Smooth muscle cell (in vitro differentiated cells): ENCODE measurements at regions not wholly inside any gene's neighbourhood (a gene's known extent, or its start where the extent isn't known, plus 50 kb on each side); places are given as distances from the start of the nearest gene placed in this dataset.

ENCODE experiments used
- DNase-seq: peaks from one replicate; lab custom pipeline; 2025; ENCODE audit not compliant: unreplicated experiment; lab: John Stamatoyannopoulos, UW
- H2AFZ ChIP-seq: fragments of 200-600 bp; sonication (generic); 2 replicates; pipeline ENCODE4 v1.6.0; 2016; ENCODE audit warnings: antibody characterized with exemption, low read depth, mild to moderate bottlenecking
- H3F3A ChIP-seq: fragments of 200-600 bp; sonication (generic); 2 replicates; pipeline ENCODE4 v1.6.0; 2017; ENCODE audit warnings: antibody characterized with exemption, low read depth
- H3K27ac ChIP-seq: fragments of 200-600 bp; sonication (generic); 2 replicates; pipeline ENCODE4 v1.5.1; 2016; ENCODE audit warnings: low read depth, mild to moderate bottlenecking
- H3K27me3 ChIP-seq: fragments of 200-600 bp; sonication (generic); 2 replicates; pipeline ENCODE4 v1.6.1; 2016; ENCODE audit warnings: low read depth, mild to moderate bottlenecking
- H3K36me3 ChIP-seq: fragments of 200-600 bp; sonication (generic); 2 replicates; pipeline ENCODE4 v1.5.1; 2016; ENCODE audit warnings: low read depth
- H3K4me1 ChIP-seq: fragments of 200-600 bp; sonication (generic); 2 replicates; pipeline ENCODE4 v1.5.1; 2016; ENCODE audit warnings: low read depth
- H3K4me2 ChIP-seq: fragments of 200-600 bp; sonication (generic); 2 replicates; pipeline ENCODE4 v1.6.0; 2016; ENCODE audit warnings: mild to moderate bottlenecking
- H3K4me3 ChIP-seq: fragments of 200-600 bp; sonication (generic); 2 replicates; pipeline ENCODE4 v1.5.1; 2016; ENCODE audit warnings: mild to moderate bottlenecking
- H3K79me2 ChIP-seq: fragments of 200-600 bp; sonication (generic); 2 replicates; pipeline ENCODE4 v1.6.0; 2016; ENCODE audit warnings: low read depth, mild to moderate bottlenecking
- H3K9ac ChIP-seq: fragments of 200-600 bp; sonication (generic); 2 replicates; pipeline ENCODE4 v1.6.0; 2016; ENCODE audit warnings: low read depth
- H3K9me3 ChIP-seq: fragments of 200-600 bp; sonication (generic); replicated peaks from 2 replicates; pipeline ENCODE4 v1.5.1; 2016; ENCODE audit warnings: low read depth
- H4K20me1 ChIP-seq: fragments of 200-600 bp; sonication (generic); 2 replicates; pipeline ENCODE4 v1.6.0; 2016; ENCODE audit warnings: low read depth
- WGBS: methylation state at CpG from one replicate; pipeline ENCODE4 v1.1.7; 2016; ENCODE audit warnings: low lambda C conversion rate; 5-methylcytosine and 5-hydroxymethylcytosine counted together
- TF ChIP-seq, protein P1 (sequence below): fragments of 200-600 bp; sonication (generic); IDR thresholded peaks from 2 replicates; pipeline ENCODE4 v1.5.1; 2017; ENCODE audit warnings: borderline replicate concordance, mild to moderate bottlenecking, antibody characterized with exemption; ENCODE audit not compliant: insufficient read depth, poor library complexity, severe bottlenecking

DNA sequence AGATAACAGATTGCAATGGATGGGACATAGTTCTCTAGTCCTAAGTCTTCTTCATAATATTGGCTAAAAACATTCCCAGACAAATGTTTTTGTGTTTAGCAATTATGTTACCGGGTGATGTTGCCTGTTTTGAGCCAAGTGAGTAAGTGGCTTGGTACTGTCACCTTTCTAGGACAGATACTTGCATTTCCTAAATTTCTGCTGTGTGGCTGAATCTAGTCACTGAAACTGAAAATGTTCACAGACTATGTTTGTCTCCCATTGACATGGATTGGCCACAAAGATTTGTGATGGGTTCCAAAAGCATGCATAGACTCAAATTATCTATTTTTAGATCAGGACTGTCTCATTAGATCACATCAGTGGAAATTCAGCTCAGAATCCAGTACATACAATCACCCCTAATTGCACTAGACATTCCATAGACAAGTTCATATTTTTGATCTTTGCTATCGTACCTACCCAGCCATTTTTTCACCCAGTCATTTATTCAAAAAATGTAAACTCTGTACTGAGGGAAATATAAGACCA, 1222.1 kb upstream of the AUTS2 start:
- Histone ChIP-seq H3F3A (no peaks in the 10 kb centered on the region), H4K20me1 (no peaks in the 10 kb centered on the region), H2AFZ (no peak overlapping the region), H3K4me2 (no peak overlapping the region), H3K27ac (no peak overlapping the region), H3K4me1 (no peaks in the 10 kb centered on the region), H3K9me3 (no peaks in the 10 kb centered on the region), H3K27me3 (no peaks in the 10 kb centered on the region), H3K36me3 (no peaks in the 10 kb centered on the region), H3K79me2 (no peaks in the 10 kb centered on the region), H3K9ac (no peak overlapping the region), H3K4me3 (no peak overlapping the region)
- 90% methylated on average over 2 of the region's 2 CpGs for WGBS
- DNase-seq, result no peak
- TF ChIP-seq, protein P1, sequence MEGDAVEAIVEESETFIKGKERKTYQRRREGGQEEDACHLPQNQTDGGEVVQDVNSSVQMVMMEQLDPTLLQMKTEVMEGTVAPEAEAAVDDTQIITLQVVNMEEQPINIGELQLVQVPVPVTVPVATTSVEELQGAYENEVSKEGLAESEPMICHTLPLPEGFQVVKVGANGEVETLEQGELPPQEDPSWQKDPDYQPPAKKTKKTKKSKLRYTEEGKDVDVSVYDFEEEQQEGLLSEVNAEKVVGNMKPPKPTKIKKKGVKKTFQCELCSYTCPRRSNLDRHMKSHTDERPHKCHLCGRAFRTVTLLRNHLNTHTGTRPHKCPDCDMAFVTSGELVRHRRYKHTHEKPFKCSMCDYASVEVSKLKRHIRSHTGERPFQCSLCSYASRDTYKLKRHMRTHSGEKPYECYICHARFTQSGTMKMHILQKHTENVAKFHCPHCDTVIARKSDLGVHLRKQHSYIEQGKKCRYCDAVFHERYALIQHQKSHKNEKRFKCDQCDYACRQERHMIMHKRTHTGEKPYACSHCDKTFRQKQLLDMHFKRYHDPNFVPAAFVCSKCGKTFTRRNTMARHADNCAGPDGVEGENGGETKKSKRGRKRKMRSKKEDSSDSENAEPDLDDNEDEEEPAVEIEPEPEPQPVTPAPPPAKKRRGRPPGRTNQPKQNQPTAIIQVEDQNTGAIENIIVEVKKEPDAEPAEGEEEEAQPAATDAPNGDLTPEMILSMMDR, result no peak

DNA sequence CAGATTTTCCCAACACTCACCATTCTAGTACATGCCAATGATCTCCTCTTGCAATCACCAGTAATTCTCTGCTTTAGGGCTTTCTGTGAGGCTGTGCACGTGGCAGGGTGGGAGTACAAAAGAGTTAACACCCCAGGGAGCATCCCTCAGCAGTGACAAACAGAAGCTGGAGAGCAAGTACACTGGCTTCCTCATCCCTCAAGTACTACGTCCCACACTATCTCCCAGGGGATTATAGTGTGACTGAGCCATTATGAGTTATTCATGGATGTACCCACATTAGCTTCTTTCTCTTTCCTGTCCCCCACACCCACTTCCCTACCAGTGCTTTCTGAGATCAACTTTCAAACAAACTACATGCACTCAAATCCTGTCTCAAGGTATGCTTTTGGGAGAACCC, 1216.5 kb upstream of the AUTS2 start:
- H3F3A ChIP-seq, result no peaks in the 10 kb centered on the region
- peaks cover 4% of the 10 kb centered on the region for H3K9me3 ChIP-seq
- no peaks in the 10 kb centered on the region for H3K36me3 ChIP-seq
- no peak overlapping the region for H3K4me3 ChIP-seq
- no peak overlapping the region for H2AFZ ChIP-seq
- no peaks in the 10 kb centered on the region for H3K27me3 ChIP-seq
- H3K4me1 ChIP-seq, result no peaks in the 10 kb centered on the region
- WGBS, result 43% methylated on average over 2 of the region's 2 CpGs
- H3K79me2 ChIP-seq, result no peaks in the 10 kb centered on the region
- H3K4me2 ChIP-seq, result no peak overlapping the region
- TF ChIP-seq, protein P1, result no peak
- DNase-seq, result no peak
- no peak overlapping the region for H3K9ac ChIP-seq
- no peaks in the 10 kb centered on the region for H4K20me1 ChIP-seq
- no peak overlapping the region for H3K27ac ChIP-seq

DNA sequence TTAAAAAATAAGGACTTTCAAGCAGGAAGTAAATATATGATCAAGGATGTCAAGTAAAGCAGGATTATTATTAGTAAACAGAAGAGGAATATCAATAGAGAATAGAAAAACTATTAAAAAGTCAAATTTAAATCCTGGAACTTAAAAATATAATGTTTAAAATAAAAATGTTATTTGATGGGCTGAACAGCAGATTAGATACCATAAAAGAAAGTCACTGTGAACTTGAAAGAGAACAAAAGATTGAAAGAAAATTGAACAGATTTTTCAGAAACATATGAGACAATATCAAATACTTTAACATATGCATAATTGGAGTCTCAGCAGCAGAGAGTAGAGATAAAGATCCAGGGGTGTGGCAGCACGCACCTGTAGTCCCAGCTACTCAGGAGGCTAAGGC, 1213.7 kb upstream of the AUTS2 start:
- Histone ChIP-seq H3K9ac (no peak overlapping the region), H3F3A (no peaks in the 10 kb centered on the region), H4K20me1 (no peaks in the 10 kb centered on the region), H3K27ac (no peak overlapping the region), H3K79me2 (no peaks in the 10 kb centered on the region), H3K27me3 (no peaks in the 10 kb centered on the region), H3K4me3 (no peak overlapping the region), H3K4me1 (no peaks in the 10 kb centered on the region), H3K9me3 (peaks cover 4% of the 10 kb centered on the region), H3K36me3 (no peaks in the 10 kb centered on the region), H2AFZ (no peak overlapping the region), H3K4me2 (no peak overlapping the region)
- no peak for DNase-seq
- TF ChIP-seq, protein P1, result no peak
- WGBS, result 95% methylated on average over 1 of the region's 1 CpG

DNA sequence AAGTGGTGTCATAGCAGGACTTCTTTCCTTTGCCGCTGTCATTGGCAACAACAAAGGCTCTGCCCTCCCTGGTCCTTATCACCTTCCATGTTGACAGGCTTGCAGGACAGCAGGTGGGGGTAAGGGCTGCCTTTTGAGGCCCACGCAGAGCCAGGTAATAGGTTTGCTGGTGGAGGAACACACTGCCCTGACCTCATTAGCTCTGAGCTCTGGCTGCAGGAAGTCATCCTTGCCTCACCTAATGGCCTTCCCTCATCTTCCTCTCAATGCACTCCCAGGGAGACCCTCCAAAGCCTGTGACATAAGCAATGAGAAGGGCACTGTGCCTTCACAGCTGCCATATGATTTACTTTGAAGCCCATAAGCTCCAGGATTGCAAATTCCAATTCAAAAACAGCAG, 1205.2 kb upstream of the AUTS2 start:
- TF ChIP-seq, protein P1, result no peak
- Histone ChIP-seq H3K4me1 (no peaks in the 10 kb centered on the region), H3K4me3 (no peak overlapping the region), H3F3A (no peaks in the 10 kb centered on the region), H3K4me2 (no peak overlapping the region), H2AFZ (no peak overlapping the region), H3K79me2 (no peaks in the 10 kb centered on the region), H3K9me3 (no peaks in the 10 kb centered on the region), H3K27ac (no peak overlapping the region), H4K20me1 (no peaks in the 10 kb centered on the region), H3K27me3 (no peaks in the 10 kb centered on the region), H3K9ac (no peak overlapping the region), H3K36me3 (no peaks in the 10 kb centered on the region)
- 45% methylated on average over 2 of the region's 2 CpGs for WGBS
- DNase-seq, result no peak
